ENCODE measurements at regions not wholly inside any gene's neighbourhood (a gene's known extent, or its start where the extent isn't known, plus 50 kb on each side); places are given as distances from the start of the nearest gene placed in this dataset.

- TF ChIP-seq ZNF560 (tag by site-specific recombination; IDR thresholded peaks at IDR 0.05; ENCODE audit: borderline replicate concordance) (no peak), OVOL3 (tag by site-specific recombination; IDR thresholded peaks at IDR 0.05) (no peak), ZNF837 (tag by site-specific recombination; IDR thresholded peaks at IDR 0.05) (no peak), MZF1 (tag by site-specific recombination; IDR thresholded peaks at IDR 0.05; ENCODE audit: borderline replicate concordance) (no peak), ZNF112 (tag by site-specific recombination; IDR thresholded peaks at IDR 0.05) (no peak), ZNF221 (tag by site-specific recombination; IDR thresholded peaks at IDR 0.05; ENCODE audit: borderline replicate concordance) (no peak), ZNF518A (tag by site-specific recombination; conservative IDR thresholded peaks at IDR 0.05; ENCODE audit: low read depth) (no peak), ZNF148 (tag by site-specific recombination; IDR thresholded peaks at IDR 0.05; ENCODE audit: borderline replicate concordance) (no peak)
Observed at GRCh38 chr4:11263208-11263607, 165.5 kb downstream of the HS3ST1 start (continued).

GRCh38 chr4:11261066-11261850, 167.4 kb downstream of the HS3ST1 start:
- no peak overlapping the region for H3K4me3 ChIP-seq (ENCODE audit: low read depth, low read length)
- ChIA-PET POLR2A (no interaction called here), CTCF (no interaction called here)
- no peaks in the 10 kb centered on the region for H3K4me1 ChIP-seq (ENCODE audit: control insufficient read depth, insufficient read depth, low read length)
- H3K36me3 ChIP-seq (ENCODE audit: control insufficient read depth in 2 of 2, insufficient read depth in 1 of 2, low read length in 2 of 2), result no peaks in the 10 kb centered on the region
- H3K27ac ChIP-seq (ENCODE audit: extremely low read depth, low read depth, low read length), result no peak overlapping the region
- TF ChIP-seq SP3 (tag by site-specific recombination; IDR thresholded peaks at IDR 0.05) (no peak), ZNF510 (tag by site-specific recombination; IDR thresholded peaks at IDR 0.05; ENCODE audit: insufficient replicate concordance) (no peak), ZNF114 (tag by site-specific recombination; IDR thresholded peaks at IDR 0.05) (no peak), ZSCAN5A (tag by site-specific recombination; IDR thresholded peaks at IDR 0.05) (no peak), SP7 (tag by site-specific recombination; IDR thresholded peaks at IDR 0.05) (no peak), ZNF747 (tag by site-specific recombination; IDR thresholded peaks at IDR 0.05) (no peak), ZNF24 (tag by site-specific recombination; IDR thresholded peaks at IDR 0.05) (no peak), ZNF140 (tag by site-specific recombination; IDR thresholded peaks at IDR 0.05) (no peak), HOXD13 (CRISPR knock-in tag; IDR thresholded peaks at IDR 0.05; ENCODE audit: borderline replicate concordance) (no peak)
- H3K9me3 ChIP-seq (ENCODE audit: control insufficient read depth, insufficient read depth, low read depth, low read length), result no peaks in the 10 kb centered on the region
